NCI-H1105 (cell line): ENCODE measurements at regions not wholly inside any gene's neighbourhood (a gene's known extent, or its start where the extent isn't known, plus 50 kb on each side); places are given as distances from the start of the nearest gene placed in this dataset.

Experiments
- DNase-seq: peaks from one replicate; lab custom pipeline; 2025; lab: John Stamatoyannopoulos, UW

DNA sequence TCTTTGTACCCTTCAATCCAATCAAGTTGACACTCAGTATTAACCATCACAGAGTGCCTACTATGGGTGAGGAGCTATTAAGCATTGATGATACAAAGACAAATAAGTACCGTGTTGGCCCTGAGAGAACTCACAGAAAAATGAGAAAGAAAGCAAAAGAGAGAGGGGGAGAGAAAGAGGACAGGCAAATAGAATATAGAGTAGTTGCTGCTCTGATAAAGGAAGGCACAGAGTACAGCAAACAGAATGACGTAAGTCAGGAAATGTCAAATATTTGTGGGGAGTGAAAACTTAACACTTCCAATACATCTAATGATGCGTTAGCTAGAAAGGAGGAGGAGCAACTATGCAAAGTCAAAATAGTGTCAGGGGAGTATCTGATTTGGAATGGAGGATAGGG lies 320.6 kb upstream of the KCNH8 start:
- DNase-seq, result no peak

DNA sequence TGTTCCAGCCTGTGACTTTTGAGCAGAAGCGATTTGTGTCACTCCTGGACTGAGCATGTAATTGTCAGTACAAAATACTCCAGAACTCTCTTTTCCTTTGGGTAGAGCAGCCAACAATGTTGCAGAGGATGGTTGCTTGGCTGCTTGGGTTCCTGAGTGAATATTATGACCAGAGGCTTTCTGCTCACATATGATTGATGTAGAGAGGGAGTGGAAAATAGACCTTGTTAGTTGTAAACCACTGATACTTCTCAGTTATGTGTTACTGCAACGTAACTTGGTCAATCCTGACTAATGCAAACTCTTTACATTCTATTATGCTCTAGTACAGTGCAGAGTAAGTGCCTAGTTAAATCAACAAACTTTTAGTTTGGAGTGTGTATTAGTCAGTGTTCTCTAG lies 322.6 kb upstream of the KCNH8 start:
- DNase-seq, result no peak

DNA sequence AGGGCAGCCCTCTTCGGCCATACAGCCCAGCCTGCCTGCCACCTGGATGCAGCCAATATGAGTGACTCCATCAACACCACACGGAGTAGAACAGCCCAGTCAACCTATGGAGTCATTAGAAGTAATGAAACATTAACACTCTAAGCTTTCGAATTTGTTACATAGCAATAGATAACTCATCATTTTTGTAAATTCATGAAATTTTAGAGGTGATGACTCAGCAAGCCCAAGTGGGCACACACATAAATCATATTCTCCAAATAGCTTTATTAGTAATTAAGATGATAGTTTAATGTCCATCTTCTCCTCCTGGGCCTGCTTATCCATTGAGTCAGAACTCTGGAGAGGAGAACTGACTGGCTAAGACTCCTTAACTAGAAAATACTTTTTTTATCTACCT lies 335.0 kb upstream of the KCNH8 start:
- DNase-seq, result no peak

DNA sequence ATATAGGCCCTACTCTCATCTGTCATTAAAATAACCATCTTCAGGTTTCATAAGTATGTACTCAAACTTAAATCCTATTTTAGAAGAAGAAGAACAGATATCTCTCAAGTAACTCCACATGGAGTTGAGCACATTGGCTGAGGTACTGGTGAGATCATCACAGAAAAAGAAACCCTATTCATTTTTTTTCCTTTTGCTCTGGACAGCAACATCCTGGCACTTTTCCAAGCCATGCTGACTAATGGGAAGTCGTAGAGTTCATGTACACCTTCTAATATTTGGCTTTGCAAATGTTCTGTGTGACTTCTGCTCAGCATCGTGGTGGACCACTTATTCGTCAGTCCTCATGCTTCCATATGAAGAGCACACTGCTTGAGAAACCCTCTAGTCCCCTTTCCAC lies 336.0 kb upstream of the KCNH8 start:
- DNase-seq, result no peak

- no peak for DNase-seq
Observed at GRCh38 chr3:18810306-18810661, 338.0 kb upstream of the KCNH8 start.

DNA sequence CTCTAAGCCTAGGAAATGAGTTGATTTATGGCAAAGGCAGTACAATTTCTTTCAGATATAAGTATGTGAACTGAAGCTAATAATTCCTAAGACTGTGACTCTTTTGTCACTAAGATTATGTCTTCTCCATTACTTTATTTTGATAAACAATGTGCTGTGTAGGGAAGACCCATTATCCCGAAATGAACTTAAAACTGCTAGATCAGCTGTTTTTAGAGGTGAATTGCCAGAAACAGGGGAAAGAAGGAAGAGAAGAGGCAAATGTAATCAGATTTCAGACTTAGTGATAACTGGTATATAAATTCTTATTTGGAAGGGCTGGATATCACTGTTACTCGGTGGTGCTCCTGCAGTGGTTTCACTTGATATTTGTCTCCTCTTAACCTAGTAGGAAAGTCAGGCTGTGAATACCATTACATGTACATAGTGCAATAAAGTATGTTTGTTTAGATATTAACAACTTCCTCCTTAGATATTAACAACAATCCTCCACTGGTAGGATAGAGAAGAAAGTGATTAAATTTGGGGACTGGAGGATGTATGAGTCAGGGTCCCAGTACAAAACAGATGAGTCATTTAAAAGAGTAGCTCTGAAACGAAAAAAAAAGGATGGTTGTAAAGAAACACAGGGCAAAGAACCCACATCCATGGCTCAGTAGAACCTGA lies 338.5 kb upstream of the KCNH8 start:
- no peak for DNase-seq

DNA sequence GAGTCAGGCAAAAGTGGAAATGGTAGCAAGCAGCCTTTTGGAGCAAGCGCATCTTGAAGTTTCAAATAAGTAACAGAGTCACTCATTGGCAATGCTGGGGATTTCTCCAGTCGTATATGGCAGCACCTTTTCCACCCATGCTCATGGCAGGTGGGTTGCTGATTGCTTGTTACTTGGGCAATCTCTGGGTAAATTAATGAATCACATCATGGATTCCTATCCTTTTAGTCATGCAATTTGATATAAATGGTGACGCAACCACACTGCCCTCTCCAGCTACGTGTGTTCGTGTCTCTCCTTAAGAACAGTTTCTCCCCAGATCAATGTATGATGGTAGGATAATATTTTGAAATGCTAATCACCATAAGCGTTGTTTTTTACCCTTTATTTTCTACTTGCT lies 339.9 kb upstream of the KCNH8 start:
- no peak for DNase-seq

DNA sequence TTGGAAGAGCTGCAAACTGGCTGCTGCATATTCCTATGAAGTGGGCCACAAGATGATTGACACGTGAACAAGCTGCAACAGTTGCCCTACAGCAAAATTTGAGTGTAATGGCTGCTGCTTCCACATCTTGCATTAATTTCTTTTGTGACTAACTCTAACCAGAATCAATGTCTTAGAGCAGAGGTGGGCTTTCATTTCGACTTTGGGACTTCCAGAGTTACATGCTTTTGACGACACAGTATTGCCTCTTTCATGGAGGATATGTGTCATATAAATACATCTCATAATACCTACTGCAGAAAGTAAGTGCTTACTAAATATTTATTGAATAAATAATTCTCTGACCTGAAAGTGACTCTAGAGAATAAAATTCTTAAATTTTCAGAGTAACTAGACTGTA lies 340.7 kb upstream of the KCNH8 start:
- no peak for DNase-seq

DNA sequence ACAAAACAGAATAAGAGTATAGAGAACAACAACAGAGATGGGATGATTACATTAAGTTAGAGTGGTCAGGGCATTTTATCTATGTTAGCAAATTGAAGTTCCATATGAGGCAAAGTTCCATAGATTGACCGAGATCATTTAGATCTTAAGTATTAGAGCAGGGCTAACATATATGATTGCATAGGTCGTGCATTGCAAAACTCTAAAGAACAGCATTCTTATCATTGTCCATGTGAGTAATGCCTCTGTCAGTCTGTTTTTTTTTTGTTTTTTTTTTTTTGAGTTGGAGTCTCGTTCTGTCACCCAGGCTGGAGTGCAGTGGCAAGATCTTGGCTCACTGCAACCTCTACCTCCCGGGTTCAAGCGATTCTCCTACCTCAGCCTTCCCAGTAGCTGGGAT lies 341.7 kb upstream of the KCNH8 start:
- no peak for DNase-seq

- DNase-seq, result no peak
Observed at GRCh38 chr3:18797378-18797777, 350.9 kb upstream of the KCNH8 start.

DNA sequence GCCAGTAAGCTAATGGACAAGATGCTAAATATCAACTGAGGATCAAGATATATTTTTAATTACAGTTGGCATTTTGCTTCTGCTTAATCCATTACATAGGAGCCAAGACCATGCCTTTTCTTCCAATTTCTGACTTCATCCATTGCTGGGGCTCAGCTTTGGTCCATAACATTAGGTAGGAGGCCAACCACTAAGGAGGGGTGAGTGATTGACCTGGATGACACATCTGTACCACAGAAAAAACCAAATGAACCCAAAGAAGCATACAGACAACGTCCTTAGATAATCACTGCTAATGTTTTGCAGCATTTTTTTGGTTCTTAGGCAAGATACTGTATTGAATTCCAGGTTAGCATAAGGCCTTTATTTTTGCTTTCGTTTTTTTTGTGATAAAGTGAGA lies 353.2 kb upstream of the KCNH8 start:
- no peak for DNase-seq

DNA sequence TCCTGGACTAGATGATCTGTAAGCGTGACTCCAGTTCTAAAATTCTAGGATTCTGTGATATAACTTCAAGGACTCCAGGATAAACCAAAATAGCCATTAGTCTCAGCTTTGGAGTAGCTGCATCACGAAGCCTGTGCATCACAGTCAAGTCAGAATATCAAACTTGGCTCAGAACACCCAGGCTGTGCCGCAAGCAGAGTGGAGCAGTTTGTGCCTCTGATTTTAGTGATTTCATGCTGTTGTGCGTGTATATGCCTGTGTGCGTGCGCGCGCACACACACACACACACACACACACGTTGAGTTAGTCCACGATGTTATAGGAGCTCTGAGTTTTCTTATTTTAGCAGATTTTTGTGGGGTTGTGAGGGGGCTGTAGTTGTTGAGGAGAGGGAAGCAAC lies 356.6 kb upstream of the KCNH8 start:
- DNase-seq, result no peak

- peak; percentile 31 for DNase-seq
Observed at GRCh38 chr3:18791182-18791581, 357.1 kb upstream of the KCNH8 start.

GRCh38 chr3:18790384-18790783 lies 357.9 kb upstream of the KCNH8 start:
- no peak for DNase-seq

- no peak for DNase-seq
Observed at GRCh38 chr3:18789734-18790133, 358.6 kb upstream of the KCNH8 start.

- DNase-seq, result no peak
Observed at GRCh38 chr3:18787441-18787840, 360.9 kb upstream of the KCNH8 start.

GRCh38 chr3:18786650-18787323 lies 361.5 kb upstream of the KCNH8 start:
- DNase-seq, result no peak

- DNase-seq, result no peak
Observed at GRCh38 chr3:18782191-18782590, 357.1 kb upstream of the SATB1 start.

- no peak for DNase-seq
Observed at GRCh38 chr3:18780959-18781358, 355.8 kb upstream of the SATB1 start.

DNA sequence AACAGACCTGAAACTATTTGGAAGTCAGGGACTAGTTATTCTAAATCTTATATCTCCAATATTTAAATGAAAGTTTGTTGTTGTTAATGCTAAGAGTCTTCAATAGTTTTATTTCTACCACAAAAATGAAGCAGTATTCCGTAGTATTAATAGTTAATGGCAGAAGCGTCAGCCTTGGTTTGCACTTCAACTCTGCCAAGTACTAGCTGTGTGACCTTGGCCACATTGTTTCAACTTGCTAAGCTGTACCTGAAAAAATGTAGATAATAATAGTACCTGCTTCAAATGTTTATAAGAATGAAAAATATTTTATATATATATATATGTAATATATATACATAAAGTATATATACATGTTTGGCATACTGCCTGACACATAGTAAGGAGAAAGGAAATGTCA lies 354.6 kb upstream of the SATB1 start:
- no peak for DNase-seq

DNA sequence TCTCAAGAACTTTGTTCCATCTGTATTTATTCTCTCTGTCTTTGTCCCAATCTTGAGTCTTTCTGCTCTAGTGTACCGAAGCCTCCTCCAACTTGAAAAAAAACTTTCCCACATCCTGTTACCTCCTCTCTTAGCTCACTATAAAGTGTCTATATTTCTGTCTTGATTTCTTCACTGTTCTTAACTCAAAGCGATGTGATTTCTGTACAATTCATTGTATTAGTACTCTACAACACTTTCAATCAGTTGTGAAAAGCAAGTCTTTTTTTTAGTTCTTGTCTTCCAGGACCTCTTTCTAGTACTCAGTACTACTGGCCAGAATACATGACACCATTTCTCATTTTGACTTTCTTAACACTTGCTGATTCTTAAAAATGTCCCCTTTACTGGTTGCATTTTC lies 353.5 kb upstream of the SATB1 start:
- no peak for DNase-seq

DNA sequence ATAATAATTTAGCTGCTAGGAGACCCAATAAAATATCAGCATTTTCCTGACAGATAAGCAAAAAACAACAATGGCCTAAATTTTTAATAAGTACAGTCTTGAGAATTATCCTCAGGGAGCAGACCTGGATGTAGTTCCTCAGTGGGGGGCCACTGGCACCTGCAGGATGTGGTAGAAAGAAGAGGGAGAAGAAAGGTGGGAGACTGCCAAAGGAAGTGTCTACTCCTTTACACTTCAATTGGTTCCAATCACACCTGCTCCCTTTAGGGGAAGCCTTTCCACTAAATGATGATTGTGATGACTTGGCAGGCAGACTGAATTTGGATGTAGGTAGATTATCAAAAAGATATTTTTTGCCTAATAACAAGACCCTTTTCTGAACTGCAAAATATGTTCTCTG lies 353.0 kb upstream of the SATB1 start:
- DNase-seq, result no peak

DNA sequence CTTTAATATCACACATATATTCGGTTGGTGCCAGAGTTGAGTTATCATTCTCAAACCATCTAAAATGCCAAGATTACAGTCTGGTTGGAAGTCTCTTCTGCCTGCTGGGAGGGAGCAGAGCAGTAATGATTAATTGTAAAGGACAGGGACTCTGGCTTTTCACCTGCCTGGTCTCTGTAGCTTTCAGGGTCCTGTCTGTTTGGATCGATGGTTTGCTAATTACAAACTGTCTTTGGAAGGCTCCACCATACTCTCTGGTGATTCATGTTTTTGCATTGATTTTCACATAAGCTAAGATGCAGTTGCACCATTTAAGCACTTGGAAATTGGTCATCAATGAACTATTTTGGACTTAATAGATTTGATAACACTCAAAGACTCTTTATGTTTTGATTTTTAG lies 350.4 kb upstream of the SATB1 start:
- no peak for DNase-seq
